K562 (cell line): ENCODE measurements at regions not wholly inside any gene's neighbourhood (a gene's known extent, or its start where the extent isn't known, plus 50 kb on each side); places are given as distances from the start of the nearest gene placed in this dataset.

Experiments
- ATAC-seq: fragments of 200-7000 bp; cut with Tn5 transposase; 3 replicates; pipeline ENCODE4 v1.9.1; 2020; ENCODE audit warnings: moderate library complexity
- BruUV-seq: library from RNA; stranded (reverse); fragments of 400-500 nt; replicated peaks from 2 replicates; lab custom pipeline; 2021; lab: Mats Ljungman, UMichigan
- CTCF ChIA-PET: fragments of 300-600 bp; formaldehyde crosslinking; extraction: SDS; loops from one replicate; lab custom pipeline; 2021; ENCODE audit warnings: low intra/inter-chr PET ratio; lab: Yijun Ruan, JAX
- POLR2A ChIA-PET: fragments of 300-600, 350-650 bp; sonication (Branson Sonifier 250); formaldehyde crosslinking; extraction: SDS; loops from one replicate; lab custom pipeline; 2021; ENCODE audit warnings: antibody characterized with exemption, inconsistent platforms; lab: Yijun Ruan, JAX
- DNase-seq, 4 experiments: peaks; one replicate each; pipeline versions ENCODE4 v3.0.0 to v3.0.0-alpha.2; 2011 to 2018; ENCODE audit warnings: low spot score in 3 of 4, mixed read lengths in 3 of 4; ENCODE audit errors: extremely low read depth in 1 of 4
- FAIRE-seq: peaks from 2 replicates; lab custom pipeline; 2011; peaks lifted over from hg19 to GRCh38; lab: Jason Lieb, UNC
- H2AFZ ChIP-seq: 2 replicates; pipeline ENCODE4 v1.6.0; 2011; ENCODE audit warnings: low read depth, low read length, control low read depth, inconsistent platforms
- H3K27ac ChIP-seq: fragments of 200-600 bp; 3 replicates; pipeline ENCODE4 v1.8.0; 2011; ENCODE audit warnings: low read depth, mild to moderate bottlenecking, control low read depth, inconsistent platforms, low read length, moderate library complexity, mixed read lengths; ENCODE audit errors: extremely low read depth
- H3K27me3 ChIP-seq, 2 experiments: fragments of 300-600 bp in 1 of 2; 2 replicates in 1 of 2; 3 replicates in 1 of 2; pipeline versions ENCODE4 v1.6.0 to v1.8.0; 2011; ENCODE audit warnings: inconsistent platforms in 2 of 2, low read length in 2 of 2, mild to moderate bottlenecking in 1 of 2, mixed read lengths in 1 of 2, moderate library complexity in 1 of 2; ENCODE audit not compliant: control insufficient read depth in 2 of 2, insufficient read depth in 2 of 2
- H3K36me3 ChIP-seq: fragments of 300-600 bp; 3 replicates; pipeline ENCODE4 v1.8.0; 2011; ENCODE audit warnings: mild to moderate bottlenecking, low read length, inconsistent platforms; ENCODE audit not compliant: control insufficient read depth, insufficient read depth
- H3K4me1 ChIP-seq, 2 experiments: fragments of 200-600 bp in 1 of 2; replicated peaks in 1 of 2; 2 replicates in 1 of 2; 3 replicates in 1 of 2; pipeline versions ENCODE4 v1.5.1 to v1.8.0; 2011; ENCODE audit warnings: inconsistent platforms in 2 of 2, low read length in 2 of 2, mild to moderate bottlenecking in 1 of 2, mixed read lengths in 1 of 2, moderate library complexity in 1 of 2; ENCODE audit not compliant: control insufficient read depth in 2 of 2, insufficient read depth in 2 of 2
- H3K4me2 ChIP-seq: 2 replicates; pipeline ENCODE4 v1.6.1; 2011; ENCODE audit warnings: low read length, control low read depth, inconsistent platforms, mixed read lengths; ENCODE audit not compliant: insufficient read depth
- H3K4me3 ChIP-seq: fragments of 200-600 bp; sonication (generic), shearing (Covaris generic); 2 replicates; pipeline ENCODE4 v1.5.1; 2016; ENCODE audit warnings: control low read depth, inconsistent platforms
- H3K79me2 ChIP-seq: fragments of 200-600 bp; 3 replicates; pipeline ENCODE4 v1.8.0; 2011; ENCODE audit warnings: low read length, inconsistent platforms; ENCODE audit not compliant: control insufficient read depth, insufficient read depth
- H3K9ac ChIP-seq, 2 experiments: 2 replicates each; pipeline versions ENCODE4 v1.6.0 to v1.6.1; 2011; ENCODE audit warnings: low read depth in 2 of 2, low read length in 2 of 2, control low read depth in 1 of 2, inconsistent platforms in 1 of 2, mild to moderate bottlenecking in 1 of 2, mixed read lengths in 1 of 2; ENCODE audit not compliant: insufficient read depth in 1 of 2
- H3K9me1 ChIP-seq: one replicate; pipeline ENCODE4 v1.6.0; 2011; ENCODE audit warnings: inconsistent platforms, mild to moderate bottlenecking, low read length, moderate library complexity; ENCODE audit not compliant: control insufficient read depth, insufficient read depth
- H3K9me3 ChIP-seq: replicated peaks from 2 replicates; pipeline ENCODE4 v1.5.1; 2011; ENCODE audit warnings: low read depth, low read length, inconsistent platforms; ENCODE audit not compliant: control insufficient read depth, insufficient read depth
- H4K20me1 ChIP-seq: replicated peaks from 2 replicates; pipeline ENCODE4 v1.6.1; 2011; ENCODE audit warnings: low read length, inconsistent platforms, mixed read lengths; ENCODE audit not compliant: control insufficient read depth, insufficient read depth
- ARID2 ChIP-seq: fragments of 450-650 bp; IDR thresholded peaks from 2 replicates; pipeline ENCODE4 v1.6.1; 2017; ENCODE audit warnings: antibody characterized with exemption, mild to moderate bottlenecking
- BRF1 ChIP-seq: IDR thresholded peaks from 3 replicates; pipeline ENCODE4 v1.6.1; 2011; ENCODE audit warnings: borderline replicate concordance, mild to moderate bottlenecking; ENCODE audit not compliant: insufficient read length; ENCODE audit errors: extremely low read depth
- CBX3 ChIP-seq, 2 experiments: IDR thresholded peaks; 1 replicate in 1 of 2; 2 replicates in 1 of 2; pipeline ENCODE4 v1.6.1; 2012; ENCODE audit warnings: inconsistent platforms in 2 of 2, low read length in 2 of 2, borderline replicate concordance in 1 of 2, control low read depth in 1 of 2
- MECOM ChIP-seq: fragments of 250-450 bp; sonication (Bioruptor Pico); IDR thresholded peaks from 2 replicates; pipeline ENCODE4 v1.8.0; 2022; ENCODE audit warnings: inconsistent platforms
- MTA1 ChIP-seq: fragments of 450-650 bp; IDR thresholded peaks from 2 replicates; pipeline ENCODE4 v1.6.1; 2017; ENCODE audit warnings: borderline replicate concordance
- NFXL1 ChIP-seq: fragments of 450-650 bp; formaldehyde crosslinking; IDR thresholded peaks from 2 replicates; pipeline ENCODE4 v1.4.0; 2021; ENCODE audit warnings: mild to moderate bottlenecking
- POLR2AphosphoS5 ChIP-seq: IDR thresholded peaks from 2 replicates; pipeline ENCODE4 v1.6.1; 2011; ENCODE audit warnings: mild to moderate bottlenecking, low read depth, low read length, moderate library complexity; ENCODE audit not compliant: control insufficient read depth, insufficient read depth
- RBBP5 ChIP-seq: fragments of 200-600 bp; sonication (generic); IDR thresholded peaks from 2 replicates; pipeline ENCODE4 v1.6.1; 2012; ENCODE audit warnings: borderline replicate concordance, mild to moderate bottlenecking, low read length, control low read depth, inconsistent platforms; ENCODE audit not compliant: insufficient read depth, poor library complexity, severe bottlenecking
- SP2 ChIP-seq: IDR thresholded peaks from 2 replicates; pipeline ENCODE4 v1.6.1; 2011; ENCODE audit warnings: mild to moderate bottlenecking, low read depth, low read length, moderate library complexity; ENCODE audit not compliant: poor library complexity, severe bottlenecking; ENCODE audit errors: extremely low read depth
- TEAD1 ChIP-seq, 2 experiments: fragments of 450-650 bp in 1 of 2; sonication (generic) in 1 of 2; formaldehyde crosslinking; IDR thresholded peaks; 2 replicates each; pipeline versions ENCODE4 v1.4.0 to v1.8.0; 2020 to 2022; ENCODE audit warnings: mild to moderate bottlenecking in 2 of 2, missing genetic modification reagents in 1 of 2
- ZNF133 ChIP-seq: fragments of 250-450 bp; sonication (Bioruptor Pico); IDR thresholded peaks from 2 replicates; pipeline ENCODE4 v1.4.0; 2020; ENCODE audit warnings: mild to moderate bottlenecking
- ZNF561 ChIP-seq: fragments of 450-650 bp; formaldehyde crosslinking; conservative IDR thresholded peaks from 2 replicates; pipeline ENCODE4 v1.4.0; 2020; ENCODE audit warnings: mild to moderate bottlenecking, moderate library complexity
- WGBS: fragments of 100-300 bp; shearing (Covaris generic); methylation state at CpG from one replicate; pipeline ENCODE4 v1.1.6; 2016; ENCODE audit warnings: low coverage, mixed read lengths; ENCODE audit not compliant: insufficient coverage; ENCODE audit errors: missing lambda C conversion rate; 5-methylcytosine and 5-hydroxymethylcytosine counted together
- in situ Hi-C: fragments of 300-500 bp; cut with MboI; formaldehyde crosslinking; loops from 4 replicates; pipeline ENCODE4 v1.15.0; 2018; ENCODE audit warnings: inconsistent platforms, mixed read lengths
- intact Hi-C: fragments of 100-400 bp; cut with micrococcal nuclease; formaldehyde crosslinking; loops from 2 replicates; pipeline ENCODE4 v1.14.2; 2022
- TF ChIP-seq, protein P1 (sequence below): sonication (generic); formaldehyde crosslinking; IDR thresholded peaks from 2 replicates; pipeline ENCODE4 v1.8.0; 2022; ENCODE audit warnings: mild to moderate bottlenecking, missing genetic modification reagents
- TF ChIP-seq, protein P2 (sequence below): fragments of 250-450 bp; sonication (Bioruptor Pico); IDR thresholded peaks from 2 replicates; pipeline ENCODE4 v1.5.0; 2021
- TF ChIP-seq, protein P3 (sequence below), 2 experiments: fragments of 450-650 bp in 1 of 2; sonication (generic) in 1 of 2; formaldehyde crosslinking; conservative IDR thresholded peaks; 2 replicates each; pipeline versions ENCODE4 v1.4.0 to v1.8.1; 2020 to 2022; ENCODE audit warnings: mild to moderate bottlenecking in 1 of 2, missing genetic modification reagents in 1 of 2
- TF ChIP-seq, protein P4 (sequence below): fragments of 450-650 bp; IDR thresholded peaks from 2 replicates; pipeline ENCODE4 v1.7.0; 2016; ENCODE audit warnings: borderline replicate concordance

DNA sequence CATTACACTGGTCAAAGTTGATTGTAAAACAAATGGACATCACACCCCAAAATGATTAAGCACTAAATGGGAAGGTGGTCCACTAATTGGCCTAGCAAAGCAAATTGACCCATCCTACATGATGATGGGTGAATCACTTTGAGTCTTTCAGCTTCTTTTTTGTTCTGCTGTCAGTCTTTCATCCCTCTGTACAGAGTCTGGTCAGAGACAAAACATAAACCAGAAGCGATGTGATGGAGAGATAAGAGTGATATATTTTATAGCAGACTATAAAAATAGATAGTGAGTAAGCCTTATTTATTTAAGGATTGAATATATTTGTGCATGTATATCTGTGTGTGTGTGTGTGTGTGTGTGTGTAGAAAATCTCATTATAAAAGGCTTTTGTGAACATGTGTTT, 618.4 kb upstream of the SOX9 start:
- Histone ChIP-seq H4K20me1 (no peaks in the 10 kb centered on the region), H3K9me1 (no peaks in the 10 kb centered on the region), H3K27ac (no peak overlapping the region), H3K27me3 (no peaks in the 10 kb centered on the region), H3K79me2 (no peaks in the 10 kb centered on the region), H3K9ac (no peak overlapping the region), H3K4me2 (no peak overlapping the region), H3K9me3 (no peaks in the 10 kb centered on the region), H3K4me3 (no peak overlapping the region), H3K4me1 (no peaks in the 10 kb centered on the region), H2AFZ (no peak overlapping the region), H3K36me3 (no peaks in the 10 kb centered on the region)
- ATAC-seq (no peak), FAIRE-seq (no peak), DNase-seq (no peak)
- in situ Hi-C loops = no loop called here
- ChIA-PET POLR2A (no interaction called here), CTCF (no interaction called here)
- 0% methylated on average over 1 of the region's 1 CpG for WGBS
- intact Hi-C loops = no loop called here
- BruUV-seq = no TSS peak
- no peak for TF ChIP-seq TEAD1 (CRISPR knock-in tag; IDR thresholded peaks at IDR 0.05)
- TF ChIP-seq NFXL1 = no peak
- no peak for TF ChIP-seq SP2
- no peak for TF ChIP-seq ZNF561
- TF ChIP-seq, protein P1, sequence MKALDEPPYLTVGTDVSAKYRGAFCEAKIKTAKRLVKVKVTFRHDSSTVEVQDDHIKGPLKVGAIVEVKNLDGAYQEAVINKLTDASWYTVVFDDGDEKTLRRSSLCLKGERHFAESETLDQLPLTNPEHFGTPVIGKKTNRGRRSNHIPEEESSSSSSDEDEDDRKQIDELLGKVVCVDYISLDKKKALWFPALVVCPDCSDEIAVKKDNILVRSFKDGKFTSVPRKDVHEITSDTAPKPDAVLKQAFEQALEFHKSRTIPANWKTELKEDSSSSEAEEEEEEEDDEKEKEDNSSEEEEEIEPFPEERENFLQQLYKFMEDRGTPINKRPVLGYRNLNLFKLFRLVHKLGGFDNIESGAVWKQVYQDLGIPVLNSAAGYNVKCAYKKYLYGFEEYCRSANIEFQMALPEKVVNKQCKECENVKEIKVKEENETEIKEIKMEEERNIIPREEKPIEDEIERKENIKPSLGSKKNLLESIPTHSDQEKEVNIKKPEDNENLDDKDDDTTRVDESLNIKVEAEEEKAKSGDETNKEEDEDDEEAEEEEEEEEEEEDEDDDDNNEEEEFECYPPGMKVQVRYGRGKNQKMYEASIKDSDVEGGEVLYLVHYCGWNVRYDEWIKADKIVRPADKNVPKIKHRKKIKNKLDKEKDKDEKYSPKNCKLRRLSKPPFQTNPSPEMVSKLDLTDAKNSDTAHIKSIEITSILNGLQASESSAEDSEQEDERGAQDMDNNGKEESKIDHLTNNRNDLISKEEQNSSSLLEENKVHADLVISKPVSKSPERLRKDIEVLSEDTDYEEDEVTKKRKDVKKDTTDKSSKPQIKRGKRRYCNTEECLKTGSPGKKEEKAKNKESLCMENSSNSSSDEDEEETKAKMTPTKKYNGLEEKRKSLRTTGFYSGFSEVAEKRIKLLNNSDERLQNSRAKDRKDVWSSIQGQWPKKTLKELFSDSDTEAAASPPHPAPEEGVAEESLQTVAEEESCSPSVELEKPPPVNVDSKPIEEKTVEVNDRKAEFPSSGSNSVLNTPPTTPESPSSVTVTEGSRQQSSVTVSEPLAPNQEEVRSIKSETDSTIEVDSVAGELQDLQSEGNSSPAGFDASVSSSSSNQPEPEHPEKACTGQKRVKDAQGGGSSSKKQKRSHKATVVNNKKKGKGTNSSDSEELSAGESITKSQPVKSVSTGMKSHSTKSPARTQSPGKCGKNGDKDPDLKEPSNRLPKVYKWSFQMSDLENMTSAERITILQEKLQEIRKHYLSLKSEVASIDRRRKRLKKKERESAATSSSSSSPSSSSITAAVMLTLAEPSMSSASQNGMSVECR (CRISPR knock-in tag) = no peak
- TF ChIP-seq ARID2 = no peak
- no peak for TF ChIP-seq MTA1
- TF ChIP-seq BRF1 = no peak
- TF ChIP-seq ZNF133 = no peak
- no peak for TF ChIP-seq RBBP5
- TF ChIP-seq, protein P2, sequence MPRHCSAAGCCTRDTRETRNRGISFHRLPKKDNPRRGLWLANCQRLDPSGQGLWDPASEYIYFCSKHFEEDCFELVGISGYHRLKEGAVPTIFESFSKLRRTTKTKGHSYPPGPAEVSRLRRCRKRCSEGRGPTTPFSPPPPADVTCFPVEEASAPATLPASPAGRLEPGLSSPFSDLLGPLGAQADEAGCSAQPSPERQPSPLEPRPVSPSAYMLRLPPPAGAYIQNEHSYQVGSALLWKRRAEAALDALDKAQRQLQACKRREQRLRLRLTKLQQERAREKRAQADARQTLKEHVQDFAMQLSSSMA (CRISPR knock-in tag) = no peak
- TF ChIP-seq POLR2AphosphoS5 = no peak
- TF ChIP-seq MECOM (CRISPR knock-in tag) = no peak
- TF ChIP-seq, protein P3, sequence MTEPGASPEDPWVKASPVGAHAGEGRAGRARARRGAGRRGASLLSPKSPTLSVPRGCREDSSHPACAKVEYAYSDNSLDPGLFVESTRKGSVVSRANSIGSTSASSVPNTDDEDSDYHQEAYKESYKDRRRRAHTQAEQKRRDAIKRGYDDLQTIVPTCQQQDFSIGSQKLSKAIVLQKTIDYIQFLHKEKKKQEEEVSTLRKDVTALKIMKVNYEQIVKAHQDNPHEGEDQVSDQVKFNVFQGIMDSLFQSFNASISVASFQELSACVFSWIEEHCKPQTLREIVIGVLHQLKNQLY (CRISPR knock-in tag; conservative IDR thresholded peaks at IDR 0.05) = no peak
- TF ChIP-seq, protein P4, sequence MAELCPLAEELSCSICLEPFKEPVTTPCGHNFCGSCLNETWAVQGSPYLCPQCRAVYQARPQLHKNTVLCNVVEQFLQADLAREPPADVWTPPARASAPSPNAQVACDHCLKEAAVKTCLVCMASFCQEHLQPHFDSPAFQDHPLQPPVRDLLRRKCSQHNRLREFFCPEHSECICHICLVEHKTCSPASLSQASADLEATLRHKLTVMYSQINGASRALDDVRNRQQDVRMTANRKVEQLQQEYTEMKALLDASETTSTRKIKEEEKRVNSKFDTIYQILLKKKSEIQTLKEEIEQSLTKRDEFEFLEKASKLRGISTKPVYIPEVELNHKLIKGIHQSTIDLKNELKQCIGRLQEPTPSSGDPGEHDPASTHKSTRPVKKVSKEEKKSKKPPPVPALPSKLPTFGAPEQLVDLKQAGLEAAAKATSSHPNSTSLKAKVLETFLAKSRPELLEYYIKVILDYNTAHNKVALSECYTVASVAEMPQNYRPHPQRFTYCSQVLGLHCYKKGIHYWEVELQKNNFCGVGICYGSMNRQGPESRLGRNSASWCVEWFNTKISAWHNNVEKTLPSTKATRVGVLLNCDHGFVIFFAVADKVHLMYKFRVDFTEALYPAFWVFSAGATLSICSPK = no peak
- no peak for TF ChIP-seq CBX3 (IDR thresholded peaks at IDR 0.05; ENCODE audit: borderline replicate concordance in 1 of 2, low read length in 2 of 2)
